SU-DHL-6 (cell line): ENCODE measurements at regions not wholly inside any gene's neighbourhood (a gene's known extent, or its start where the extent isn't known, plus 50 kb on each side); places are given as distances from the start of the nearest gene placed in this dataset.

Experiments
- CTCF ChIP-seq: fragments of 200-600 bp; sonication (generic); IDR thresholded peaks from one replicate; pipeline ENCODE4 v1.5.1; 2017; ENCODE audit warnings: antibody characterized with exemption, mild to moderate bottlenecking, low read length, moderate library complexity; ENCODE audit not compliant: insufficient read depth, poor library complexity, severe bottlenecking
- EZH2phosphoT487 ChIP-seq: fragments of 200-600 bp; sonication (generic), shearing (Covaris generic); conservative IDR thresholded peaks from 2 replicates; pipeline ENCODE4 v1.6.1; 2018; ENCODE audit warnings: mild to moderate bottlenecking, antibody characterized with exemption, low read length, moderate library complexity, mixed read lengths

GRCh38 chr20:10788055-10788454, 114.3 kb upstream of the JAG1 start:
- TF ChIP-seq CTCF (no peak), EZH2phosphoT487 (no peak)
